HUES64 (cell line): ENCODE measurements at regions not wholly inside any gene's neighbourhood (a gene's known extent, or its start where the extent isn't known, plus 50 kb on each side); places are given as distances from the start of the nearest gene placed in this dataset.
A peak's percentile ranks its signal among the peaks of the same experiment; 100 is the strongest.

Experiments
- H3K27ac ChIP-seq: 2 replicates; pipeline ENCODE4 v1.7.0; 2013; ENCODE audit warnings: low read depth, low read length, inconsistent platforms
- H3K27me3 ChIP-seq: 2 replicates; pipeline ENCODE4 v1.6.1; 2013; ENCODE audit warnings: mild to moderate bottlenecking, low read length; ENCODE audit not compliant: insufficient read depth
- H3K36me3 ChIP-seq: 2 replicates; pipeline ENCODE4 v1.6.1; 2013; ENCODE audit warnings: mild to moderate bottlenecking, low read length; ENCODE audit not compliant: insufficient read depth
- H3K4me1 ChIP-seq: 2 replicates; pipeline ENCODE4 v1.6.1; 2013; ENCODE audit warnings: mild to moderate bottlenecking, low read length, moderate library complexity; ENCODE audit not compliant: insufficient read depth
- H3K4me3 ChIP-seq: 2 replicates; pipeline ENCODE4 v1.5.1; 2013; ENCODE audit warnings: mild to moderate bottlenecking, low read length, moderate library complexity
- H3K9ac ChIP-seq: 2 replicates; pipeline ENCODE4 v1.6.1; 2013; ENCODE audit warnings: mild to moderate bottlenecking, low read depth, low read length
- H3K9me3 ChIP-seq: 2 replicates; pipeline ENCODE4 v1.6.1; 2013; ENCODE audit warnings: low read depth, low read length; ENCODE audit not compliant: insufficient read depth
- WGBS: fragments of 150-250, 120-280 bp; methylation state at CpG from one replicate; pipeline ENCODE4 v1.1.7; 2013; ENCODE audit warnings: missing lambda C conversion rate; 5-methylcytosine and 5-hydroxymethylcytosine counted together

- Histone ChIP-seq H3K27me3 (no peaks in the 10 kb centered on the region), H3K36me3 (no peaks in the 10 kb centered on the region), H3K27ac (peak overlapping the region; percentile 76; the same call in 1 of the 2 replicates), H3K4me3 (no peak overlapping the region), H3K9me3 (no peaks in the 10 kb centered on the region), H3K4me1 (peaks cover 12% of the 10 kb centered on the region), H3K9ac (no peak overlapping the region)
- WGBS: 41% methylated on average over 4 of the region's 4 CpGs
Observed at GRCh38 chr2:186255823-186256222, 230.2 kb upstream of the ZC3H15 start.

GRCh38 chr2:186256540-186256939 is 229.5 kb upstream of the ZC3H15 start:
- H3K4me1 ChIP-seq: peaks cover 12% of the 10 kb centered on the region
- WGBS: 13% methylated on average over 1 of the region's 1 CpG
- no peaks in the 10 kb centered on the region for H3K27me3 ChIP-seq
- H3K9ac ChIP-seq: no peak overlapping the region
- no peak overlapping the region for H3K4me3 ChIP-seq
- no peaks in the 10 kb centered on the region for H3K9me3 ChIP-seq
- H3K36me3 ChIP-seq: no peaks in the 10 kb centered on the region
- peak overlapping the region; percentile 76; the same call in 1 of the 2 replicates for H3K27ac ChIP-seq

- no peaks in the 10 kb centered on the region for H3K27me3 ChIP-seq
- H3K4me3 ChIP-seq: no peak overlapping the region
- H3K9ac ChIP-seq: no peak overlapping the region
- H3K27ac ChIP-seq: no peak overlapping the region
- H3K36me3 ChIP-seq: no peaks in the 10 kb centered on the region
- no peaks in the 10 kb centered on the region for H3K9me3 ChIP-seq
- 91% methylated on average over 3 of the region's 3 CpGs for WGBS
- no peaks in the 10 kb centered on the region for H3K4me1 ChIP-seq
Observed at GRCh38 chr2:186263673-186264250, 222.3 kb upstream of the ZC3H15 start.

- Histone ChIP-seq H3K9ac (no peak overlapping the region), H3K4me1 (0 out of 2 replicates have a peak, but pooled peaks cover under 1% of the 10 kb centered on the region), H3K27ac (no peak overlapping the region), H3K9me3 (peaks cover 7% of the 10 kb centered on the region; the same call in 1 of the 2 replicates), H3K36me3 (no peaks in the 10 kb centered on the region), H3K27me3 (no peaks in the 10 kb centered on the region), H3K4me3 (no peak overlapping the region)
- 91% methylated on average over 2 of the region's 2 CpGs for WGBS
Observed at GRCh38 chr2:186269536-186269935, 216.5 kb upstream of the ZC3H15 start.

- H3K27ac ChIP-seq: no peak overlapping the region
Observed at GRCh38 chr2:186273953-186274352, 212.1 kb upstream of the ZC3H15 start.

GRCh38 chr2:186274936-186275575 is 211.0 kb upstream of the ZC3H15 start:
- Histone ChIP-seq H3K27me3 (no peaks in the 10 kb centered on the region), H3K4me3 (no peak overlapping the region), H3K36me3 (no peaks in the 10 kb centered on the region), H3K27ac (no peak overlapping the region), H3K9ac (no peak overlapping the region), H3K4me1 (peaks cover 10% of the 10 kb centered on the region; the same call in 1 of the 2 replicates), H3K9me3 (peaks cover 8% of the 10 kb centered on the region; the same call in 1 of the 2 replicates)
- 71% methylated on average over 6 of the region's 6 CpGs for WGBS

More at GRCh38 chr2:186273953-186274352, 212.1 kb upstream of the ZC3H15 start:
- Histone ChIP-seq H3K4me3 (no peak overlapping the region), H3K9ac (no peak overlapping the region), H3K4me1 (peaks cover 10% of the 10 kb centered on the region; the same call in 1 of the 2 replicates), H3K27me3 (no peaks in the 10 kb centered on the region), H3K36me3 (no peaks in the 10 kb centered on the region), H3K9me3 (peaks cover 7% of the 10 kb centered on the region; the same call in 1 of the 2 replicates)

GRCh38 chr2:186276909-186277308 is 209.2 kb upstream of the ZC3H15 start:
- H3K4me1 ChIP-seq: peaks cover 19% of the 10 kb centered on the region
- WGBS: 100% methylated on average over 2 of the region's 2 CpGs
- H3K36me3 ChIP-seq: no peaks in the 10 kb centered on the region

GRCh38 chr2:186281726-186282125 is 204.3 kb upstream of the ZC3H15 start:
- 90% methylated on average over 1 of the region's 2 CpGs for WGBS
- Histone ChIP-seq H3K36me3 (no peaks in the 10 kb centered on the region), H3K4me1 (peaks cover 9% of the 10 kb centered on the region), H3K4me3 (no peak overlapping the region), H3K9me3 (0 out of 2 replicates have a peak, but pooled peaks cover 3% of the 10 kb centered on the region), H3K9ac (no peak overlapping the region), H3K27ac (peak overlapping the region; percentile 40; the same call in 1 of the 2 replicates), H3K27me3 (no peaks in the 10 kb centered on the region)

More at GRCh38 chr2:186276909-186277308, 209.2 kb upstream of the ZC3H15 start:
- Histone ChIP-seq H3K27me3 (no peaks in the 10 kb centered on the region), H3K9me3 (peaks cover 10% of the 10 kb centered on the region; the same call in 1 of the 2 replicates), H3K9ac (no peak overlapping the region), H3K27ac (no peak overlapping the region), H3K4me3 (no peak overlapping the region)

GRCh38 chr2:186294248-186294888 is 191.7 kb upstream of the ZC3H15 start:
- H3K4me3 ChIP-seq: no peak overlapping the region
- no peak overlapping the region for H3K9ac ChIP-seq
- no peak overlapping the region for H3K27ac ChIP-seq
- WGBS: 85% methylated on average over 3 of the region's 3 CpGs
- H3K4me1 ChIP-seq: peaks cover 6% of the 10 kb centered on the region; the same call in 1 of the 2 replicates
- H3K27me3 ChIP-seq: no peaks in the 10 kb centered on the region
- H3K36me3 ChIP-seq: no peaks in the 10 kb centered on the region
- no peaks in the 10 kb centered on the region for H3K9me3 ChIP-seq

GRCh38 chr2:186299610-186300009 is 186.4 kb upstream of the ZC3H15 start:
- Histone ChIP-seq H3K9me3 (no peaks in the 10 kb centered on the region), H3K27me3 (no peaks in the 10 kb centered on the region), H3K27ac (no peak overlapping the region), H3K4me1 (peaks cover 6% of the 10 kb centered on the region; the same call in 1 of the 2 replicates), H3K4me3 (no peak overlapping the region), H3K36me3 (no peaks in the 10 kb centered on the region), H3K9ac (no peak overlapping the region)
- WGBS: 85% methylated on average over 1 of the region's 1 CpG

GRCh38 chr2:186302263-186302662 is 183.8 kb upstream of the ZC3H15 start:
- Histone ChIP-seq H3K4me1 (peaks cover 12% of the 10 kb centered on the region), H3K9ac (no peak overlapping the region), H3K9me3 (no peaks in the 10 kb centered on the region), H3K36me3 (no peaks in the 10 kb centered on the region), H3K27ac (no peak overlapping the region), H3K27me3 (no peaks in the 10 kb centered on the region), H3K4me3 (no peak overlapping the region)
- 96% methylated on average over 7 of the region's 7 CpGs for WGBS
